MM.1S (cell line): ENCODE measurements at regions not wholly inside any gene's neighbourhood (a gene's known extent, or its start where the extent isn't known, plus 50 kb on each side); places are given as distances from the start of the nearest gene placed in this dataset.

Experiments
- DNase-seq: peaks from one replicate; pipeline ENCODE4 v3.0.0-alpha.2; 2015
- H2AFZ ChIP-seq: fragments of 300-600 bp; sonication (generic); 2 replicates; pipeline ENCODE4 v1.6.0; 2016; ENCODE audit warnings: antibody characterized with exemption, low read length
- H3F3A ChIP-seq: fragments of 300-600 bp; sonication (generic); 2 replicates; pipeline ENCODE4 v1.6.1; 2016; ENCODE audit warnings: mild to moderate bottlenecking, antibody characterized with exemption, low read length, moderate library complexity, mixed read lengths; ENCODE audit not compliant: insufficient read depth
- H3K27ac ChIP-seq: fragments of 300-600 bp; sonication (generic); 2 replicates; pipeline ENCODE4 v1.5.1; 2016; ENCODE audit warnings: mild to moderate bottlenecking, low read length
- H3K27me3 ChIP-seq: fragments of 300-600 bp; sonication (generic); replicated peaks from 2 replicates; pipeline ENCODE4 v1.6.0; 2016; ENCODE audit warnings: low read length; ENCODE audit not compliant: insufficient read depth
- H3K36me3 ChIP-seq: fragments of 300-600 bp; sonication (generic); replicated peaks from 2 replicates; pipeline ENCODE4 v1.6.1; 2016; ENCODE audit warnings: mild to moderate bottlenecking, low read length, mixed read lengths; ENCODE audit not compliant: insufficient read depth
- H3K4me1 ChIP-seq: fragments of 300-600 bp; sonication (generic); 2 replicates; pipeline ENCODE4 v1.6.1; 2016; ENCODE audit warnings: low read length, mixed read lengths
- H3K4me2 ChIP-seq: fragments of 300-600 bp; sonication (generic); 2 replicates; pipeline ENCODE4 v1.6.0; 2016; ENCODE audit warnings: low read depth, low read length
- H3K4me3 ChIP-seq: fragments of 300-600 bp; sonication (generic); 2 replicates; pipeline ENCODE4 v1.5.1; 2016; ENCODE audit warnings: low read length, mixed read lengths
- H3K79me2 ChIP-seq: fragments of 300-600 bp; sonication (generic); 2 replicates; pipeline ENCODE4 v1.6.1; 2016; ENCODE audit warnings: mixed run types, low read length, mixed read lengths
- H3K9ac ChIP-seq: fragments of 300-600 bp; sonication (generic); 2 replicates; pipeline ENCODE4 v1.6.1; 2016; ENCODE audit warnings: low read length, mixed read lengths
- H3K9me2 ChIP-seq: fragments of 300-600 bp; sonication (generic); replicated peaks from 2 replicates; pipeline ENCODE4 v1.6.1; 2016; ENCODE audit warnings: mild to moderate bottlenecking, low read length, mixed read lengths; ENCODE audit not compliant: insufficient read depth
- H3K9me3 ChIP-seq: fragments of 300-600 bp; sonication (generic); replicated peaks from 2 replicates; pipeline ENCODE4 v1.6.1; 2016; ENCODE audit warnings: mild to moderate bottlenecking, low read length, mixed read lengths; ENCODE audit not compliant: insufficient read depth
- H4K20me1 ChIP-seq: fragments of 300-600 bp; sonication (generic); 2 replicates; pipeline ENCODE4 v1.6.1; 2016; ENCODE audit warnings: mild to moderate bottlenecking, low read length, moderate library complexity, mixed read lengths; ENCODE audit not compliant: insufficient read depth
- EZH2 ChIP-seq: fragments of 300-600 bp; sonication (generic); optimal IDR thresholded peaks from 2 replicates; pipeline ENCODE3; 2017; ENCODE audit warnings: low read depth, mild to moderate bottlenecking, antibody characterized with exemption, low read length, mixed read lengths
- EZH2phosphoT487 ChIP-seq: fragments of 300-600 bp; sonication (generic); IDR thresholded peaks from 2 replicates; pipeline ENCODE4 v1.6.1; 2018; ENCODE audit warnings: antibody characterized with exemption, low read length
- TF ChIP-seq, protein P1 (sequence below): fragments of 300-600 bp; sonication (generic); IDR thresholded peaks from 2 replicates; pipeline ENCODE4 v1.5.1; 2016; ENCODE audit warnings: antibody characterized with exemption, low read length, mixed read lengths

DNA sequence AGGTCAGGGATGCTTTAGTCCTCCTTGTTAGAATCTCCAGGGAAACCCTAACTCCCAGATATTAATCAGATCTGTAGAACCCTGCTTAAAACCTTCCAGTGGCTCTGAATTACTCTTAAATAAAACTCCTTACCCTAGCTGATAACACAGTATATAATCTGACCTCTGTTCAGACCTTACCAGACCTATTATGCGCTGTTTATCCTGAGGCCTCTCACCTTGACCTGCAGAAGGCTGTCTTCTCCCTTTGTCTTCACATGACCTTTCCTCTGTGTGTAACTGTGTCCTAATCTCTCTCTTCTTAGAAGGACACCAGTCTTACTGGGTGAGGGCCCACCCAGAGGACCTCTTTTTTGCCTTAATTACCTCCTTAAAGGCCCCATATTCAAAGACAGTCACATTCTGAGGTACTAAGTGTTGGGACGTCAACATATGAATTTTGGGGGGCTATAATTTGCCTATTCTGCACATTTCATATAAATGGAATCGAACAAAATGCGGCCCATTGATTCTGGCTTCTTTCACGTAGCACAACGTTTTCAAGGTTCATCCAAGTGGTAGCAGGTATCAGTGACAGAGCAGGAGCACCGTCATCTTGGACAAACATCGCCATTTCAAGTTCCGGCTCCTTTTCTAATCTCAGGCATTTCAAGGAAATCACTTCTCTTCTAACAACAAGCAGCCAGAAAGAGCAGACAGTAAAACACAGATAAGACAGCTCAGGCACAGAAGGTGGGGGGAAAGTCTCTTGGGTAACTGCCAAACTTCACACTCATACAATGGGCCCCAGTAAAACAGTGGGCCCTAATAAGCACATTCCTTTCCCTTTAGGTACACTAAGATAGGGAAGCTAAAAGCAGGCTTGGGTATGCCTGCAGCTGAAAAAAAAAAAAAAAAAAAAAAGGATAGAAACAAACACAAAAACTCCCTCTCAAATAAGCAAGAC, 200.2 kb upstream of the NUDT4 start:
- no peaks in the 10 kb centered on the region for H3K9me3 ChIP-seq
- no peaks in the 10 kb centered on the region for H3K36me3 ChIP-seq
- H3K4me1 ChIP-seq, result no peaks in the 10 kb centered on the region
- no peak overlapping the region for H3K4me3 ChIP-seq
- no peaks in the 10 kb centered on the region for H3F3A ChIP-seq
- no peaks in the 10 kb centered on the region for H4K20me1 ChIP-seq
- no peaks in the 10 kb centered on the region for H3K27me3 ChIP-seq
- no peaks in the 10 kb centered on the region for H3K9me2 ChIP-seq
- H3K27ac ChIP-seq, result no peak overlapping the region
- no peak overlapping the region for H3K4me2 ChIP-seq
- DNase-seq, result no peak
- TF ChIP-seq EZH2 (no peak), EZH2phosphoT487 (no peak)
- TF ChIP-seq, protein P1, sequence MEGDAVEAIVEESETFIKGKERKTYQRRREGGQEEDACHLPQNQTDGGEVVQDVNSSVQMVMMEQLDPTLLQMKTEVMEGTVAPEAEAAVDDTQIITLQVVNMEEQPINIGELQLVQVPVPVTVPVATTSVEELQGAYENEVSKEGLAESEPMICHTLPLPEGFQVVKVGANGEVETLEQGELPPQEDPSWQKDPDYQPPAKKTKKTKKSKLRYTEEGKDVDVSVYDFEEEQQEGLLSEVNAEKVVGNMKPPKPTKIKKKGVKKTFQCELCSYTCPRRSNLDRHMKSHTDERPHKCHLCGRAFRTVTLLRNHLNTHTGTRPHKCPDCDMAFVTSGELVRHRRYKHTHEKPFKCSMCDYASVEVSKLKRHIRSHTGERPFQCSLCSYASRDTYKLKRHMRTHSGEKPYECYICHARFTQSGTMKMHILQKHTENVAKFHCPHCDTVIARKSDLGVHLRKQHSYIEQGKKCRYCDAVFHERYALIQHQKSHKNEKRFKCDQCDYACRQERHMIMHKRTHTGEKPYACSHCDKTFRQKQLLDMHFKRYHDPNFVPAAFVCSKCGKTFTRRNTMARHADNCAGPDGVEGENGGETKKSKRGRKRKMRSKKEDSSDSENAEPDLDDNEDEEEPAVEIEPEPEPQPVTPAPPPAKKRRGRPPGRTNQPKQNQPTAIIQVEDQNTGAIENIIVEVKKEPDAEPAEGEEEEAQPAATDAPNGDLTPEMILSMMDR, result no peak
- H3K9ac ChIP-seq, result no peak overlapping the region
- H2AFZ ChIP-seq, result no peak overlapping the region
- no peaks in the 10 kb centered on the region for H3K79me2 ChIP-seq

GRCh38 chr12:93178154-93178878, 199.4 kb upstream of the NUDT4 start:
- Histone ChIP-seq H3K9me3 (no peaks in the 10 kb centered on the region), H3K9ac (no peak overlapping the region), H3K4me2 (no peak overlapping the region), H3K79me2 (no peaks in the 10 kb centered on the region), H2AFZ (no peak overlapping the region), H3F3A (no peaks in the 10 kb centered on the region), H3K36me3 (no peaks in the 10 kb centered on the region), H3K4me1 (no peaks in the 10 kb centered on the region), H3K9me2 (no peaks in the 10 kb centered on the region), H4K20me1 (no peaks in the 10 kb centered on the region), H3K27me3 (no peaks in the 10 kb centered on the region), H3K27ac (no peak overlapping the region), H3K4me3 (no peak overlapping the region)
- DNase-seq, result no peak
- TF ChIP-seq EZH2, result no peak
- TF ChIP-seq EZH2phosphoT487, result no peak
- TF ChIP-seq, protein P1, result no peak

GRCh38 chr12:93179792-93180191, 197.9 kb upstream of the NUDT4 start:
- Histone ChIP-seq H3K36me3 (no peaks in the 10 kb centered on the region), H3K27ac (no peak overlapping the region), H3K4me1 (peaks cover 8% of the 10 kb centered on the region), H3K79me2 (no peaks in the 10 kb centered on the region), H3K4me2 (no peak overlapping the region), H3K4me3 (no peak overlapping the region), H3K9me2 (no peaks in the 10 kb centered on the region), H4K20me1 (no peaks in the 10 kb centered on the region), H2AFZ (no peak overlapping the region), H3K27me3 (no peaks in the 10 kb centered on the region), H3K9ac (no peak overlapping the region), H3K9me3 (no peaks in the 10 kb centered on the region), H3F3A (no peaks in the 10 kb centered on the region)
- no peak for DNase-seq
- TF ChIP-seq EZH2 (no peak), EZH2phosphoT487 (no peak)
- TF ChIP-seq, protein P1, result no peak
